ENCODE measurements at regions not wholly inside any gene's neighbourhood (a gene's known extent, or its start where the extent isn't known, plus 50 kb on each side); places are given as distances from the start of the nearest gene placed in this dataset.

DNA sequence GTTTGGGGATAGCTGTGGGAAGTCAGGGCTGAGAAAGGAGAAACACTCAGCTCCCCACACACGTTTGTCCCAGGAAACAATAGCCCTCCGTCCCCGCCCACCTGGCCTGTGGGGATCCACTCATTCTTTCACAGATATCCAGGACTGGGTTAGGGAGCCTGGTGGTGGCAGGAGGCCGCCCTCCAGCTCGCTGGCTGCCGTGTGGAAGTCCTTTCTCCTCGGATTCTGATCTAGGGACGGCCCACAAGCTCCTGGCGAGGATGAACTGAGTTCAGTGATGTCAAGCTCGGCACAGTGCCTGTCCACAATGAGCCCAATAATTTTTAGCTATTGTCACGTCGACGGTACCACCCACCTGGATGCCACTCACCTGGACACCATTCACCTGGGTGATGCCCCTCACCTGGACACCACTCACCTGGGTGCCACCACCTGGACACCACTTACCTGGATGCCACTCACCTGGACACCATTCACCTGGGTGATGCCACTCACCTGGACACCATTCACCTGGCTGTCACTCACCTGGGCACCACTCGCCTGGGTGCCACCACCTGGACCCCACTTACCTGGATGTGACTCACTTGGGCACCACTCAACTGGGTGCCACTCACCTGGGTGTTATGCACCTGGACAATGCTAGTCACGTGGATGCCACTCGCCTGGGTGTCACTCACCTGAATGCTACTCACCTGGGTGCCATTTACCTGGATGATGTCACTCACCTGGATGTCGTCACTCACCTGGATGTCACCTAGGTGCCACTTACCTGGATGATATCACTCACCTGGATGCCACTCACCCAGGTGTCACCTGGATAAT is 172.5 kb upstream of the FOXF1 start:
- TF ChIP-seq, protein P1, sequence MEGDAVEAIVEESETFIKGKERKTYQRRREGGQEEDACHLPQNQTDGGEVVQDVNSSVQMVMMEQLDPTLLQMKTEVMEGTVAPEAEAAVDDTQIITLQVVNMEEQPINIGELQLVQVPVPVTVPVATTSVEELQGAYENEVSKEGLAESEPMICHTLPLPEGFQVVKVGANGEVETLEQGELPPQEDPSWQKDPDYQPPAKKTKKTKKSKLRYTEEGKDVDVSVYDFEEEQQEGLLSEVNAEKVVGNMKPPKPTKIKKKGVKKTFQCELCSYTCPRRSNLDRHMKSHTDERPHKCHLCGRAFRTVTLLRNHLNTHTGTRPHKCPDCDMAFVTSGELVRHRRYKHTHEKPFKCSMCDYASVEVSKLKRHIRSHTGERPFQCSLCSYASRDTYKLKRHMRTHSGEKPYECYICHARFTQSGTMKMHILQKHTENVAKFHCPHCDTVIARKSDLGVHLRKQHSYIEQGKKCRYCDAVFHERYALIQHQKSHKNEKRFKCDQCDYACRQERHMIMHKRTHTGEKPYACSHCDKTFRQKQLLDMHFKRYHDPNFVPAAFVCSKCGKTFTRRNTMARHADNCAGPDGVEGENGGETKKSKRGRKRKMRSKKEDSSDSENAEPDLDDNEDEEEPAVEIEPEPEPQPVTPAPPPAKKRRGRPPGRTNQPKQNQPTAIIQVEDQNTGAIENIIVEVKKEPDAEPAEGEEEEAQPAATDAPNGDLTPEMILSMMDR (IDR thresholded peaks at IDR 0.05), result no peak
- no peak for TF ChIP-seq POLR2A (IDR thresholded peaks at IDR 0.05)
